Spleen (tissue), 11 donors: ENCODE measurements at regions not wholly inside any gene's neighbourhood (a gene's known extent, or its start where the extent isn't known, plus 50 kb on each side); places are given as distances from the start of the nearest gene placed in this dataset.

Experiments used
- DNase-seq: peaks from one replicate; pipeline ENCODE4 v3.0.0-alpha.2; 2020
- H3K27ac ChIP-seq, 8 donors: fragments of 200-600 bp; sonication (generic) in 7 of 8; 1 replicate in 4 of 8; 2 replicates in 4 of 8; pipeline versions ENCODE4 v1.5.0 to v1.8.0; 2016 to 2021; ENCODE audit warnings: inconsistent platforms in 4 of 8, mild to moderate bottlenecking in 4 of 8, moderate library complexity in 1 of 8
- H3K27me3 ChIP-seq, 7 donors: fragments of 200-600 bp; sonication (generic) in 6 of 7; replicated peaks in 1 of 7; 1 replicate in 4 of 7; 2 replicates in 3 of 7; pipeline versions ENCODE4 v1.5.0 to v1.8.0; 2016 to 2021; ENCODE audit warnings: inconsistent platforms in 3 of 7, mild to moderate bottlenecking in 1 of 7
- H3K36me3 ChIP-seq, 6 donors: fragments of 200-600 bp; sonication (generic) in 5 of 6; 1 replicate in 4 of 6; 2 replicates in 2 of 6; pipeline versions ENCODE4 v1.5.0 to v1.8.0; 2016 to 2021; ENCODE audit warnings: inconsistent platforms in 2 of 6
- H3K4me1 ChIP-seq, 6 donors: fragments of 200-600 bp; sonication (generic) in 5 of 6; 1 replicate in 3 of 6; 2 replicates in 3 of 6; pipeline versions ENCODE4 v1.5.0 to v1.8.0; 2016 to 2021; ENCODE audit warnings: inconsistent platforms in 3 of 6
- H3K4me3 ChIP-seq, 8 donors: fragments of 200-600 bp; sonication (generic) in 7 of 8; 1 replicate in 4 of 8; 2 replicates in 4 of 8; pipeline versions ENCODE4 v1.5.0 to v1.8.0; 2016 to 2021; ENCODE audit warnings: inconsistent platforms in 4 of 8, mild to moderate bottlenecking in 4 of 8, moderate library complexity in 2 of 8
- H3K9me3 ChIP-seq, 8 donors: fragments of 200-600 bp; sonication (generic) in 7 of 8; 1 replicate in 4 of 8; 2 replicates in 4 of 8; pipeline versions ENCODE4 v1.5.0 to v1.8.0; 2016 to 2021; ENCODE audit warnings: inconsistent platforms in 4 of 8
- POLR2A ChIP-seq, 3 donors: fragments of 450-650 bp; IDR thresholded peaks; one replicate each; pipeline ENCODE4 v1.5.1; 2017; ENCODE audit warnings: antibody characterized with exemption in 3 of 3, mild to moderate bottlenecking in 1 of 3
- POLR2AphosphoS5 ChIP-seq, 3 donors: sonication (generic); formaldehyde crosslinking; IDR thresholded peaks; one replicate each; pipeline ENCODE4 v1.5.1; 2017; ENCODE audit warnings: antibody characterized with exemption in 3 of 3
- WGBS, 5 donors: extraction: QIAGEN DNeasy Blood & Tissue Kit in 3 of 5; methylation state at CpG; one replicate each; pipeline versions ENCODE4 v1.1.5 to v1.1.7; 2013 to 2018; 5-methylcytosine and 5-hydroxymethylcytosine counted together
- intact Hi-C: fragments of 100-400 bp; cut with DNase I; formaldehyde crosslinking; loops from one replicate; pipeline ENCODE4 v1.15.0; 2023; ENCODE audit warnings: low total_unique reads
- TF ChIP-seq, protein P1 (sequence below), 11 experiments: fragments of 200-600 bp in 7 of 11; fragments of 450-650 bp in 4 of 11; sonication (generic) in 4 of 11; IDR thresholded peaks in 8 of 11; conservative IDR thresholded peaks in 3 of 11; 1 replicate in 7 of 11; 2 replicates in 4 of 11; pipeline versions ENCODE4 v1.4.0 to v1.8.0; 2016 to 2021; ENCODE audit warnings: antibody characterized with exemption in 11 of 11, inconsistent platforms in 4 of 11, mild to moderate bottlenecking in 1 of 11
- donor health status: healthy with polysubstance abuse.
- donor health status: DM: no; HTN: no; CAD: no; lungs with moderate emphysema.
- donor health status: DM: no; HTN: no; CAD: no.
- donor health status: Bipolar disorder and iron deficiency.
- donor health status: healthy.
- donor health status: DM: no; HTN: no; CAD: no.
- donor health status: DM: yes; HTN: yes; CAD: no.

DNA sequence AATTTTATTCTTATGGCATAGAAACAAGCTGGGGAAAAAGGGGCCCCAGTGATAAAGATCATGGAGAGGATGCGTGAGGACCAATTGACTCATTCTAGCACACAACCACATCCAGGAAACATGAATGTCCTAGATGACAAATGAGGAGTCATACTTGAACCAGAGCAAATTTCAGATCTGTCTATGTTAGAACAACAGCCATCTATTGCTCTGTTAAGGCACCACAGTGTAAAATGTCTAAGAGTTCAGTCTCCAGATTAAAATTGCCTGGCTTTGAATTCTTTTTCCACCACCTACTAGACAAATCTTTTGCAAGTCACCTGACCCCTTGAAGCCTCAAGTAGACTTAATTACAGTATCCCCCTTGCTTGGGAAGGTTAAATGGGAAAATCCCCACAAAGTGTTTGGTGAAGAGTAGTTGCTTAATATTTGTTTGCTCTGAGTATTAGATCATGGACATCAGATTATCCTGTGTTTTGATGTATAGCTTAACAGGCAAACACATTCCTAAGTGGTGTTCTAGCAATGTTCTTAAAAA lies 258.7 kb upstream of the TGFBR2 start:
- Histone ChIP-seq H3K4me1 (peaks cover 0 to 46% (median 7%) of the 10 kb centered on the region in 6 donors), H3K9me3 (no peaks in the 10 kb centered on the region), H3K4me3 (no peak overlapping the region), H3K27ac (no peak overlapping the region), H3K36me3 (no peaks in the 10 kb centered on the region), H3K27me3 (no peaks in the 10 kb centered on the region)
- DNase-seq = no peak
- intact Hi-C loops = no loop called here
- WGBS, 5 donors = 42 to 62% (median 51%) methylated on average over 1 of the region's 1 CpG
- no peak for TF ChIP-seq POLR2AphosphoS5 (IDR thresholded peaks at IDR 0.05)
- TF ChIP-seq, protein P1, sequence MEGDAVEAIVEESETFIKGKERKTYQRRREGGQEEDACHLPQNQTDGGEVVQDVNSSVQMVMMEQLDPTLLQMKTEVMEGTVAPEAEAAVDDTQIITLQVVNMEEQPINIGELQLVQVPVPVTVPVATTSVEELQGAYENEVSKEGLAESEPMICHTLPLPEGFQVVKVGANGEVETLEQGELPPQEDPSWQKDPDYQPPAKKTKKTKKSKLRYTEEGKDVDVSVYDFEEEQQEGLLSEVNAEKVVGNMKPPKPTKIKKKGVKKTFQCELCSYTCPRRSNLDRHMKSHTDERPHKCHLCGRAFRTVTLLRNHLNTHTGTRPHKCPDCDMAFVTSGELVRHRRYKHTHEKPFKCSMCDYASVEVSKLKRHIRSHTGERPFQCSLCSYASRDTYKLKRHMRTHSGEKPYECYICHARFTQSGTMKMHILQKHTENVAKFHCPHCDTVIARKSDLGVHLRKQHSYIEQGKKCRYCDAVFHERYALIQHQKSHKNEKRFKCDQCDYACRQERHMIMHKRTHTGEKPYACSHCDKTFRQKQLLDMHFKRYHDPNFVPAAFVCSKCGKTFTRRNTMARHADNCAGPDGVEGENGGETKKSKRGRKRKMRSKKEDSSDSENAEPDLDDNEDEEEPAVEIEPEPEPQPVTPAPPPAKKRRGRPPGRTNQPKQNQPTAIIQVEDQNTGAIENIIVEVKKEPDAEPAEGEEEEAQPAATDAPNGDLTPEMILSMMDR (IDR thresholded peaks at IDR 0.05 in 8 of 11, conservative IDR thresholded peaks at IDR 0.05 in 3 of 11) = no peak

DNA sequence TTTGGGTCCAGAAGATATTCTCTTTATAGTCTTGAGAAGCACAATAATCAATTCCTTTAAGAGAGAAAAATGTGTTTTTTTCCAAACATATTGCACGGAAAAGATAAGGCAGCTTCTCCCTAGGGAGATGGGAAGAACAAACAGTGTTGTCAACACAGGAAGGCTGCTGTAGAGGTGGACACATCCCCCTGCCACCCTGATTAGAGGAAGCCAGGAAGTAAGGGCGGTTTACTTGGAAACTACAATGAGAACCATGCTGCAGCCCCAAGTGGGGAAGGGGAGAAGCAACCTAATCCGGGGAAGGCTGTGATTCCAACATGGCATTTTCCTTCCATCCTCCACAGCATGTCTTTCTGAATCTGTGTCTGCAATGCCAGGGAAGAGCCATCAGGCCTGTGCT lies 256.9 kb upstream of the TGFBR2 start:
- no peaks in the 10 kb centered on the region for H3K36me3 ChIP-seq
- H3K27me3 ChIP-seq = no peaks in the 10 kb centered on the region
- no peak overlapping the region for H3K4me3 ChIP-seq
- intact Hi-C loops = no loop called here
- peaks cover 15 to 56% (median 17%) of the 10 kb centered on the region in 6 donors for H3K4me1 ChIP-seq
- no peak overlapping the region for H3K27ac ChIP-seq
- no peak for TF ChIP-seq POLR2A (IDR thresholded peaks at IDR 0.05)
- TF ChIP-seq POLR2AphosphoS5 (IDR thresholded peaks at IDR 0.05) = peak in 1 of 3 donors; percentile 60
- TF ChIP-seq, protein P1 (IDR thresholded peaks at IDR 0.05 in 8 of 11, conservative IDR thresholded peaks at IDR 0.05 in 3 of 11) = no peak
- 62 to 79% (median 69%) methylated on average over 3 of the region's 3 CpGs for WGBS, 5 donors
- DNase-seq = peak; percentile 27
- H3K9me3 ChIP-seq = no peaks in the 10 kb centered on the region

DNA sequence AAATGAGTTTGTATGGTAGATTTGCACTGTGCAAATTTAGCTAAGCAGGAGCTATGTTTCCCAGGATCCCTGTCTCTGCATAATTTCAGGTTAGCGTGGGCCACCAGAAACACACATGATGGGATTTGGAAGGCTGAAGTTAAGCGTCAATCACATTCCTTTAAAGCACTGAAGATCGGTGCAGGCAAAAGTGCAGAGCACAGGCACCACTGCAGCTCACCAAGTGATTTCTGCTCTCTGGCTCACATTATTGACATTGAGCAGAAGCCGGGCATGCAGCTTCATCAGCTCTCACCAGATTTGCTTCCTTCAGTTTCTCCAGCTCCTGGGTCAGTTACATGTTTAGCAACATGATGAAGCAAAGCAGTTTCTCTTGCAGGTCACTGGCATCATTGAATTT lies 256.4 kb upstream of the TGFBR2 start:
- H3K4me1 ChIP-seq = peaks cover 19 to 61% (median 22%) of the 10 kb centered on the region in 6 donors
- no peak for DNase-seq
- no peak overlapping the region for H3K27ac ChIP-seq
- 70 to 80% (median 74%) methylated on average over 4 of the region's 4 CpGs for WGBS, 5 donors
- no peaks in the 10 kb centered on the region for H3K9me3 ChIP-seq
- no peaks in the 10 kb centered on the region for H3K36me3 ChIP-seq
- H3K27me3 ChIP-seq = no peaks in the 10 kb centered on the region
- intact Hi-C loops = no loop called here
- TF ChIP-seq, protein P1 (IDR thresholded peaks at IDR 0.05 in 8 of 11, conservative IDR thresholded peaks at IDR 0.05 in 3 of 11) = no peak
- no peak for TF ChIP-seq POLR2A (IDR thresholded peaks at IDR 0.05)
- TF ChIP-seq POLR2AphosphoS5 (IDR thresholded peaks at IDR 0.05) = no peak
- H3K4me3 ChIP-seq = no peak overlapping the region

DNA sequence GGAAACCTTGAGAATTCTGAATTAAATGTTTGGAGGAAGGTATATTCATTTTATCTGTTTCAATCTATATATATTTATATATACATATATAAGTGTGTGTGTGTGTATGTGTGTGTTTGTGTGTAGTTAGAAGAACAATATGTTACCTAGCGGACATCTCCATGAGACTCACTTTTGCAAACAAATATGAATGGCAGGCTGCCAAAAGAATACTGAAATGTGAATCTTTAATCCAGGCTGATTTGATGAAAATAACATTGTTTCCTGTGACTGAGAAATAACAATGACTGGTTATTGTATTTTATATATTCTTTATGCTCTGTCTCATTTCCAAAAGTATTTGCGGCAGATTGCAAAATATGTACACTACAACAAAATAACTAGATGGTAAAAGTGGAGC lies 255.5 kb upstream of the TGFBR2 start:
- Histone ChIP-seq H3K4me1 (peaks cover 19 to 70% (median 29%) of the 10 kb centered on the region in 6 donors), H3K36me3 (no peaks in the 10 kb centered on the region), H3K4me3 (no peak overlapping the region), H3K27me3 (no peaks in the 10 kb centered on the region), H3K27ac (no peak overlapping the region), H3K9me3 (no peaks in the 10 kb centered on the region)
- TF ChIP-seq, protein P1 (IDR thresholded peaks at IDR 0.05 in 8 of 11, conservative IDR thresholded peaks at IDR 0.05 in 3 of 11) = no peak
- TF ChIP-seq POLR2AphosphoS5 (IDR thresholded peaks at IDR 0.05) (no peak), POLR2A (IDR thresholded peaks at IDR 0.05) (no peak)
- 94 to 99% (median 95%) methylated on average over 2 of the region's 2 CpGs for WGBS, 5 donors
- intact Hi-C loops = no loop called here
- no peak for DNase-seq
